GM12872 (cell line): ENCODE measurements at regions not wholly inside any gene's neighbourhood (a gene's known extent, or its start where the extent isn't known, plus 50 kb on each side); places are given as distances from the start of the nearest gene placed in this dataset.

ENCODE experiments used
- TF ChIP-seq, protein P1 (sequence below): IDR thresholded peaks from 3 replicates; pipeline ENCODE4 v1.5.1; 2011; ENCODE audit warnings: low read depth, mild to moderate bottlenecking, low read length, moderate library complexity; ENCODE audit not compliant: insufficient read depth

DNA sequence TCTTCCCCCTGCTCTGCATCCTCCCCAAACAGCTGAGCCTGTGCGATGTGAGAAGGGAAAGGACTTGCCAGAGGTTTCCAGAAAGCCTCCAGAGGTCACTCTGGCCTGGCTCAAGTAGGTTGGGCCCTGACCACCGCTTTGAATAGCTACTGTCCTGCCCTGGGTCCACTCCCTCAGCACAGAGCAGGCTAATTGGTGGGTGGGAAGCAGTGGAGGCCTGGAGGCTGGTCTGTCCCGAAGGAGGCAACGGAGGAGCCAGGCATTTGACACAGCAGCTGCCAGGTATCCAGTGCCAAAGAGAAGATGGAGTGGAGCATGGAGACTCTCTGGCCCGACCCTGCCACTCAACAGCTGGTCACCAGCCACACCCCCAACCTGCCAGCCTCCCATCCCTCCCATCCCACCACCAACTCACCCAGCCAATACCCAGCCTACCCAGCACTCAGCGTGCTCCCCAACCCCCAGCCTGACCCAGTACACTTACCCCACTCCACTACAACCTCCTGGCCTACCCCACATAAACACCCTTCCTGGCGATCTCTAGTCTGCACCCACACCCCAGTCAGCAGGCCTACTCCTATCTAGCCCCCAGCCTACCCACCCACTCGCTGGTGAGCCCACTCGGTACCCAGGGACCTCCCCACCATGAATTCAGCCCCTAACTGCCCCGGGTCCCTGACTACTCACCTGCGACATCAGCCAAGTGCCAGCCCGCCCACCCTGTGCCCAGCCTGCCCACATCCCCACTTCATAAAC lies 64.6 kb upstream of the COL13A1 start:
- TF ChIP-seq, protein P1, sequence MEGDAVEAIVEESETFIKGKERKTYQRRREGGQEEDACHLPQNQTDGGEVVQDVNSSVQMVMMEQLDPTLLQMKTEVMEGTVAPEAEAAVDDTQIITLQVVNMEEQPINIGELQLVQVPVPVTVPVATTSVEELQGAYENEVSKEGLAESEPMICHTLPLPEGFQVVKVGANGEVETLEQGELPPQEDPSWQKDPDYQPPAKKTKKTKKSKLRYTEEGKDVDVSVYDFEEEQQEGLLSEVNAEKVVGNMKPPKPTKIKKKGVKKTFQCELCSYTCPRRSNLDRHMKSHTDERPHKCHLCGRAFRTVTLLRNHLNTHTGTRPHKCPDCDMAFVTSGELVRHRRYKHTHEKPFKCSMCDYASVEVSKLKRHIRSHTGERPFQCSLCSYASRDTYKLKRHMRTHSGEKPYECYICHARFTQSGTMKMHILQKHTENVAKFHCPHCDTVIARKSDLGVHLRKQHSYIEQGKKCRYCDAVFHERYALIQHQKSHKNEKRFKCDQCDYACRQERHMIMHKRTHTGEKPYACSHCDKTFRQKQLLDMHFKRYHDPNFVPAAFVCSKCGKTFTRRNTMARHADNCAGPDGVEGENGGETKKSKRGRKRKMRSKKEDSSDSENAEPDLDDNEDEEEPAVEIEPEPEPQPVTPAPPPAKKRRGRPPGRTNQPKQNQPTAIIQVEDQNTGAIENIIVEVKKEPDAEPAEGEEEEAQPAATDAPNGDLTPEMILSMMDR: no peak

DNA sequence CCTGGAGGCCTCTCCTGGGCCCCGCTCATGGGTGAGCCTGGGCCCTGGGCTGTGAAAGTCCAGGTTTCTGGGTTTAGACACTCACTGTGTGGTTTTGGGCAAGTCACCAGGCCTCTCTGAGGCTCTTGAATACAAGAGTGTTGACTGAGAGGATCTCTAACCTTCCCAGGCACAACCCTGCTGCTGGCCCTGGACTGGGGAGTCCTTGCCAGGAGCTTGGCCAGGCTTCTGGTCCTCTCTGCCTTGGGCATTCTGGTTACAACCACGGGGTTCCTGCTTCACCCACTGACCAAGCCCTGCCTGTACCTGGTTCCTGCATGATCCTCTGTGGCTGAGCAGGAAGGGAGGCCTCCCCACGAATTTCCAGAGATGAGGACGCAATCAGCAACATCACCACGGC lies 63.6 kb upstream of the COL13A1 start:
- TF ChIP-seq, protein P1: no peak

DNA sequence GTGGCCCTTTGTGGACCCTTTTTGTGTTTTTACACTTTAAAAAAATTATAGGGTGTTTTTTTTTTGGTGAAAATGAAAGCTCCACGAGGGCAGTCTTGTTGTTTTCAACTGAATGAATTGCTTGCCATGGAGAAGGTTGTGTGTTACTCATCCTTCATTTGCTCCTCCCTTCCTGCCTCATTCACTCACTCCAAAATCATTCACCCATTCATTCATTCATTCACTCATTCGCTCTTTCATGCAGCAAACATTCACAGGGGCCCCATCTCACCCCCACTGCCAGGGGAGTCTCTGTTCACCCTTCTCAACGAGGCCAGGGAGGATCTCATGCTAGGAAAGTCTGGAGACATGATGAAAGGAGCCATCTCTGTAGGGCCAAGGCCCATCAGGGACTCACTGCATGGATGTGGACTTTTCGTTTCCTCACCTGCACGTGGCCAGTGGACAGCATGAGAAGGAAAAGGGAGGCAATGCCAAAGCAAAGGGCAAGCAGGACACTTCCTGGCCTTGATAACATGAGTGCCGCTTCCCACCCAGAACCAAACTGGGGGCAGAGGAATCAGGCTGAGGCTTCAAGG lies 62.8 kb upstream of the COL13A1 start:
- TF ChIP-seq, protein P1: no peak

DNA sequence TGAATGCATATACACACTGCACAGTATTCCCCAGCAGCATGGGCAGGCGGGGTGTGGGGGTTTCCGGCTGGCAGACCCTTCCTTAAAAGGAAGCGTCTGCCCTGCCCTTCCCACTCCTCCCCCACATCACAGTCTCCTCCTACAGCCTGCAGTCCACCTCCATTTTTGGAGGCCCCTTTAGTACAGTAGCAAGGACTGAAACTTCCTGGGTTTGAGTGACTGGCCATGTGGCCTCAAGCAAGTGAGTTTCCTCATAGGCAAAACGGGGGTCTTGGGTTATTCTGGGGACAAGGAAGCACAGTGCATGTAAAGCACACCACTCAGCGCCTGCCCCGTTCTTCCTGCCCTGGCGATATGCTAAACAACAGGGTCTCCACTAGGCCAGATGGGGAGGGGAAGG lies 62.1 kb upstream of the COL13A1 start:
- TF ChIP-seq, protein P1: no peak

DNA sequence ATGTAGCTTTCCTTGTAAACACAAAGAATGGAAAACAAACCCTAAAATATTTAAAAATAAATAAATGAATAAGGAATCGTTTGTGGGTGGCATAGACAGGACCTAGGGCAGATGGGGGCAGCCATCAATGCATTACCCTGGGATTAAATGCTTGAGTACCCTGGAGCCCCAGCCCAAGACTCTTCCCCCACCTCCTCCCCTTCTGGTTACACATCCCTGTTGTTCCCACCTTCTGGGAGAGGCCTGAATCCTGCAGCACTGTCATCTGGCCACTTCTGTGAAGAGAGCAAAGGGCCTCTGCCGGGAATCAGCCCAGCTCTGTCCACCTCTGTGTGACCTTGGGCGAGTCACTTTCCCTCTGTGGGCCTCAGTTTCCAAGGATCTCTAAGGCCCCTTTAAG lies 61.6 kb upstream of the COL13A1 start:
- TF ChIP-seq, protein P1: no peak

DNA sequence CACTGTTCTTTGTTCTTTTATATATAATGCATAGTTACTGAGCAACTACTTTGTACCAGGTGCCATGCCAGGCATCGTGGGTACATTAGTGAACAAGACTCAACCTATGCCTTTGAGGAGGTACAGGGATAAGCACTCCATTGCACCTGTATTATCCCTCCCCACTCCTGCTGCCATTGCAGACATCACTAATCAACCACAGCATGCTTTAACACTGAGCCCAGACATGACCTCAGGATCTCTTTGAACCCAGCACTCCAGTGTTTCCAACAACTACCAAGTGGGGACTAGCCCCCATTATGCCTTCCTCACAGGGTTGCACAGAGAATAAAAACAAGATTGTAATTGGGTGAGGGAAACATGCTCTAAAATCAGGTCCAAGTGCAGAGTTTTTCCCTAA lies 60.5 kb upstream of the COL13A1 start:
- TF ChIP-seq, protein P1: no peak

DNA sequence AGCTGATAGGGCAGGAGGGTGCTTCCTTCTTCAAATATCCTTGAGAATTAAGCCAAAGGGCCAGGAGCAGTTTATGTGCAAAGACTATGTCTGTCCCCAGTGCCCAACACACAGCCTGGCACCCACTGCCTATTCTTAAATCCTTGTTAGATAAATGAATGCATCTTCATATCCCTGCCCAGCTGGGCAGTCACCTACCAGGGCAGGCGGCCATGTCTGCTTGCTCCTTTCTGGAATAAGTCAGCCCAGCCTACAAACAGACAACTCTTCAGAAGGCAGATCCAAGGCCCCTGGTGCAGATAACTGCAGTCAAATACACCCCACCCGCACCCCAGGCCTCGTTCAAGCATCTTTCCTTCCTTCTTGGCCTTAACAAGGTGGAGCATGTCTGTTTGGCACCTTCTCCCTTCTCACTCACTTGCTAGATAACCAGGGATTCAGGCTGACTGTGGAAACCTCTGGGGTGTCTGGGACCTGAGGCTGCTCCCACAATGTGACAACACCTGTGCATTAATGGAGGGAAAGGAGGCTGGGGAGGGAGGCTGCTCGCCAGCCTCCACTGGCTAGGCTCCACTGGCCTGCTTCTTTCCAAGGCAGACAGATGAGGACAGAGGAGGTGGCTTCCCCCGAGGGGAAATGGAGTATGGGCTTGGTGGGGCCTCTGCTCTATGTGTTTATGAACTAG lies 59.9 kb upstream of the COL13A1 start:
- TF ChIP-seq, protein P1: no peak
